GM12892 (cell line): ENCODE measurements at regions not wholly inside any gene's neighbourhood (a gene's known extent, or its start where the extent isn't known, plus 50 kb on each side); places are given as distances from the start of the nearest gene placed in this dataset.

Source experiments
- POLR2A ChIP-seq: IDR thresholded peaks from 2 replicates; pipeline ENCODE4 v1.6.1; 2011; ENCODE audit warnings: low read depth, low read length, control low read depth
- POLR2AphosphoS5 ChIP-seq: IDR thresholded peaks from 2 replicates; pipeline ENCODE4 v1.6.1; 2011; ENCODE audit warnings: low read depth, low read length, control low read depth
- TAF1 ChIP-seq: IDR thresholded peaks from 2 replicates; pipeline ENCODE4 v1.6.1; 2011; ENCODE audit warnings: low read depth, mild to moderate bottlenecking, control low read depth, low read length, borderline replicate concordance

DNA sequence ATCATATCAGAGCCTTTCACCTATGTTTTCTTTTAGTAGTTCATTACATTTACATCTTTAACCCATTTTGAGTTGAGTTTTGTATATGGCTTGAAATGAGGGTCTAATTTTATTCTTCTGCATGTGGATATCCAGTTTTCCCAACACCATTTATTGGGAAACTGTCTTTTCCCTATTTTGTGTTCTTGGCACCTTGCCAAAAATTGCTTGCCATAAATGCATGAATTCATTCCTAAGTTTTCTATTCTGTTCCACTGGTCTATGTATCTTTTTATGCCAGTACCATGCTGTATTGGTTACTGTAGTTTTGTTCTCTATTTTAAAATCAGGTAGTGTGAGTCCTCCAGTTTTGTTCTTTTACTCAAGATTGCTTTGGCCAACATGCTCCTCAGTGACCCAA, 144.0 kb upstream of the OBI1 start:
- TF ChIP-seq POLR2AphosphoS5 (no peak), POLR2A (no peak), TAF1 (no peak)
